ENCODE measurements at regions not wholly inside any gene's neighbourhood (a gene's known extent, or its start where the extent isn't known, plus 50 kb on each side); places are given as distances from the start of the nearest gene placed in this dataset.

DNA sequence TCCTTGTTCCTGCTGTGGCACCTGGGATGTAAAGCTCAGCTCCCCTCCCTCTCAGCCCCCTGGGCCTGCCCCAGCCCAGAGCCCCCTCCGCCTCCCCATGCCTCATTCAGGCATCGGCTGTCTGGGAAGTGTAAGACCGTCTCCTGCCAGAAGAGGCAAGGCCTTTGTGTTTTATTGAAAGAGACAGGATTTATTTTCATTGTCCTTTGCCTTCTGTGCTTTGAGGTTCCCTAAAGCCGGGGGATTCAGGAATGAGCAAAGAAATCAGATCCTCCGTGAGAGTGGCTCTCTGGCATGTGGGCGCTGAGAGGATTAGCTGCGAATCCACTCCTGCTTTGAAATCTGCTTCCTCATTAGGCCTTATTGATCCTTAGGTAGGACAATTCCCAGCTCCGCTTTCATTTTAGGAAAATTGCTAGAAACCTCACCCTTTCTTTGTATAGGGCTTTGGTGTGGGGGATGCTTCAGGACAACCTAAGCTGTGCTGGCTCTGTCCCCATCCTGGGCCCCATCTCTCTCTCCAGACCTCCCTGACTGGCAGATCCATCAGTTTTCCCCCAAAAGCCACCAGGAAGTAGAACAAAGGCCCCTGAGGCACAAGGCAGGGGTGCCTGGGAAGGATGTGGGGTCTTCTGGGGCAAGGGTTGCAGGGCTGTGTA lies 211.5 kb upstream of the TNRC6C start:
- peaks cover 40% of the 10 kb centered on the region for H3K4me1 Mint-ChIP-seq
- ChIA-PET POLR2A (no interaction called here), CTCF (interaction anchor here (0.9 to 1.5 kb wide), 5 partner anchors 11 to 204 kb away, joined by 3 read pairs; no protein-coding TSS in a partner anchor)
- H3K27ac Mint-ChIP-seq = no peak overlapping the region
- no peaks in the 10 kb centered on the region for H3K36me3 Mint-ChIP-seq
- H3K9me3 Mint-ChIP-seq = no peaks in the 10 kb centered on the region
- no peak overlapping the region for H3K4me3 Mint-ChIP-seq
- peak; percentile 12 for DNase-seq (ENCODE audit: low spot score)
- no peak for ATAC-seq
- no peak for TF ChIP-seq PRRX2 (CRISPR knock-in tag; IDR thresholded peaks at IDR 0.05)
- no peak for TF ChIP-seq JUN (CRISPR knock-in tag; IDR thresholded peaks at IDR 0.05)
- TF ChIP-seq, protein P1, sequence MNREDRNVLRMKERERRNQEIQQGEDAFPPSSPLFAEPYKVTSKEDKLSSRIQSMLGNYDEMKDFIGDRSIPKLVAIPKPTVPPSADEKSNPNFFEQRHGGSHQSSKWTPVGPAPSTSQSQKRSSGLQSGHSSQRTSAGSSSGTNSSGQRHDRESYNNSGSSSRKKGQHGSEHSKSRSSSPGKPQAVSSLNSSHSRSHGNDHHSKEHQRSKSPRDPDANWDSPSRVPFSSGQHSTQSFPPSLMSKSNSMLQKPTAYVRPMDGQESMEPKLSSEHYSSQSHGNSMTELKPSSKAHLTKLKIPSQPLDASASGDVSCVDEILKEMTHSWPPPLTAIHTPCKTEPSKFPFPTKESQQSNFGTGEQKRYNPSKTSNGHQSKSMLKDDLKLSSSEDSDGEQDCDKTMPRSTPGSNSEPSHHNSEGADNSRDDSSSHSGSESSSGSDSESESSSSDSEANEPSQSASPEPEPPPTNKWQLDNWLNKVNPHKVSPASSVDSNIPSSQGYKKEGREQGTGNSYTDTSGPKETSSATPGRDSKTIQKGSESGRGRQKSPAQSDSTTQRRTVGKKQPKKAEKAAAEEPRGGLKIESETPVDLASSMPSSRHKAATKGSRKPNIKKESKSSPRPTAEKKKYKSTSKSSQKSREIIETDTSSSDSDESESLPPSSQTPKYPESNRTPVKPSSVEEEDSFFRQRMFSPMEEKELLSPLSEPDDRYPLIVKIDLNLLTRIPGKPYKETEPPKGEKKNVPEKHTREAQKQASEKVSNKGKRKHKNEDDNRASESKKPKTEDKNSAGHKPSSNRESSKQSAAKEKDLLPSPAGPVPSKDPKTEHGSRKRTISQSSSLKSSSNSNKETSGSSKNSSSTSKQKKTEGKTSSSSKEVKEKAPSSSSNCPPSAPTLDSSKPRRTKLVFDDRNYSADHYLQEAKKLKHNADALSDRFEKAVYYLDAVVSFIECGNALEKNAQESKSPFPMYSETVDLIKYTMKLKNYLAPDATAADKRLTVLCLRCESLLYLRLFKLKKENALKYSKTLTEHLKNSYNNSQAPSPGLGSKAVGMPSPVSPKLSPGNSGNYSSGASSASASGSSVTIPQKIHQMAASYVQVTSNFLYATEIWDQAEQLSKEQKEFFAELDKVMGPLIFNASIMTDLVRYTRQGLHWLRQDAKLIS (CRISPR knock-in tag; IDR thresholded peaks at IDR 0.05; ENCODE audit: borderline replicate concordance) = no peak
- no peak for TF ChIP-seq ZNF671 (CRISPR knock-in tag; IDR thresholded peaks at IDR 0.05)
- TF ChIP-seq, protein P2, sequence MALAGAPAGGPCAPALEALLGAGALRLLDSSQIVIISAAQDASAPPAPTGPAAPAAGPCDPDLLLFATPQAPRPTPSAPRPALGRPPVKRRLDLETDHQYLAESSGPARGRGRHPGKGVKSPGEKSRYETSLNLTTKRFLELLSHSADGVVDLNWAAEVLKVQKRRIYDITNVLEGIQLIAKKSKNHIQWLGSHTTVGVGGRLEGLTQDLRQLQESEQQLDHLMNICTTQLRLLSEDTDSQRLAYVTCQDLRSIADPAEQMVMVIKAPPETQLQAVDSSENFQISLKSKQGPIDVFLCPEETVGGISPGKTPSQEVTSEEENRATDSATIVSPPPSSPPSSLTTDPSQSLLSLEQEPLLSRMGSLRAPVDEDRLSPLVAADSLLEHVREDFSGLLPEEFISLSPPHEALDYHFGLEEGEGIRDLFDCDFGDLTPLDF (CRISPR knock-in tag; IDR thresholded peaks at IDR 0.05) = no peak
- TF ChIP-seq, protein P3, sequence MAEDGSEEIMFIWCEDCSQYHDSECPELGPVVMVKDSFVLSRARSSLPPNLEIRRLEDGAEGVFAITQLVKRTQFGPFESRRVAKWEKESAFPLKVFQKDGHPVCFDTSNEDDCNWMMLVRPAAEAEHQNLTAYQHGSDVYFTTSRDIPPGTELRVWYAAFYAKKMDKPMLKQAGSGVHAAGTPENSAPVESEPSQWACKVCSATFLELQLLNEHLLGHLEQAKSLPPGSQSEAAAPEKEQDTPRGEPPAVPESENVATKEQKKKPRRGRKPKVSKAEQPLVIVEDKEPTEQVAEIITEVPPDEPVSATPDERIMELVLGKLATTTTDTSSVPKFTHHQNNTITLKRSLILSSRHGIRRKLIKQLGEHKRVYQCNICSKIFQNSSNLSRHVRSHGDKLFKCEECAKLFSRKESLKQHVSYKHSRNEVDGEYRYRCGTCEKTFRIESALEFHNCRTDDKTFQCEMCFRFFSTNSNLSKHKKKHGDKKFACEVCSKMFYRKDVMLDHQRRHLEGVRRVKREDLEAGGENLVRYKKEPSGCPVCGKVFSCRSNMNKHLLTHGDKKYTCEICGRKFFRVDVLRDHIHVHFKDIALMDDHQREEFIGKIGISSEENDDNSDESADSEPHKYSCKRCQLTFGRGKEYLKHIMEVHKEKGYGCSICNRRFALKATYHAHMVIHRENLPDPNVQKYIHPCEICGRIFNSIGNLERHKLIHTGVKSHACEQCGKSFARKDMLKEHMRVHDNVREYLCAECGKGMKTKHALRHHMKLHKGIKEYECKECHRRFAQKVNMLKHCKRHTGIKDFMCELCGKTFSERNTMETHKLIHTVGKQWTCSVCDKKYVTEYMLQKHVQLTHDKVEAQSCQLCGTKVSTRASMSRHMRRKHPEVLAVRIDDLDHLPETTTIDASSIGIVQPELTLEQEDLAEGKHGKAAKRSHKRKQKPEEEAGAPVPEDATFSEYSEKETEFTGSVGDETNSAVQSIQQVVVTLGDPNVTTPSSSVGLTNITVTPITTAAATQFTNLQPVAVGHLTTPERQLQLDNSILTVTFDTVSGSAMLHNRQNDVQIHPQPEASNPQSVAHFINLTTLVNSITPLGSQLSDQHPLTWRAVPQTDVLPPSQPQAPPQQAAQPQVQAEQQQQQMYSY (CRISPR knock-in tag; IDR thresholded peaks at IDR 0.05) = no peak
- TF ChIP-seq KAT7 (CRISPR knock-in tag; IDR thresholded peaks at IDR 0.05; ENCODE audit: borderline replicate concordance) = no peak
- TF ChIP-seq FOXK1 (CRISPR knock-in tag; IDR thresholded peaks at IDR 0.05) = no peak
- TF ChIP-seq RORB (CRISPR knock-in tag; IDR thresholded peaks at IDR 0.05) = no peak
- TF ChIP-seq ZBTB21 (CRISPR knock-in tag; IDR thresholded peaks at IDR 0.05; ENCODE audit: borderline replicate concordance) = no peak
- TF ChIP-seq, protein P4, sequence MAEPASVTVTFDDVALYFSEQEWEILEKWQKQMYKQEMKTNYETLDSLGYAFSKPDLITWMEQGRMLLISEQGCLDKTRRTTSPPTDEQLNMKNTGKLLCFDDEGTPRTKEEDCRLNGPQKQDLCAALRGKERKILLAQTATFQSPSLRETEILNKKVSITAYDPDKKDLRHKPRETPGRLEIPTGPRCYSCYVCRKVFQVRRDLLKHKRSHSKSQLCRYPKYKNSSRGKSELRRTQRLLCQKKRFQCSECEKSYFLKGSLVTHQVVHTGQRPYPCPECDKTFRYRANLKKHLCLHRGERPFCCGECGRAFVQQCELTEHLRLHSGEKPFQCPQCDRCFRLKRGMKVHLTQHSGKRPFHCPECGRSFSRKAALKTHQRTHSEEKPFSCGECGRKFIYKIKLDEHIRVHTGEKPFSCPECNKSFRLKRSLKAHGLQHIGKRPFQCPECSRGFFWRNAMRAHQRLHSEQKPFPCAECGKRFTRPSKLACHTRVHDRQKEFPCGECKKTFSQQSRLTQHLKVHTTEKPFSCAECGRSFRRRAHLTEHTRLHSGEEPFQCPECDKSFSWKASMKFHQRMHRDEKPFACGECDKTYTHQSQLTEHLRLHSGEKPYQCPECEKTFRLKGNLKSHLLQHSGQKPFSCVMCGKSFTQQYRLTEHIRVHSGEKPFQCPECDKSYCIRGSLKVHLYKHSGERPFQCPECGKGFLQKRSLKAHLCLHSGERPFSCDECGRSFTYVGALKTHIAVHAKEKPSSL (CRISPR knock-in tag; conservative IDR thresholded peaks at IDR 0.05) = no peak
- TF ChIP-seq, protein P5, sequence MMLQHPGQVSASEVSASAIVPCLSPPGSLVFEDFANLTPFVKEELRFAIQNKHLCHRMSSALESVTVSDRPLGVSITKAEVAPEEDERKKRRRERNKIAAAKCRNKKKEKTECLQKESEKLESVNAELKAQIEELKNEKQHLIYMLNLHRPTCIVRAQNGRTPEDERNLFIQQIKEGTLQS (CRISPR knock-in tag; conservative IDR thresholded peaks at IDR 0.05) = no peak
- no peak for TF ChIP-seq TEAD1 (CRISPR knock-in tag; IDR thresholded peaks at IDR 0.05)
- H3K27me3 Mint-ChIP-seq (ENCODE audit: low read depth) = peaks cover 10% of the 10 kb centered on the region

DNA sequence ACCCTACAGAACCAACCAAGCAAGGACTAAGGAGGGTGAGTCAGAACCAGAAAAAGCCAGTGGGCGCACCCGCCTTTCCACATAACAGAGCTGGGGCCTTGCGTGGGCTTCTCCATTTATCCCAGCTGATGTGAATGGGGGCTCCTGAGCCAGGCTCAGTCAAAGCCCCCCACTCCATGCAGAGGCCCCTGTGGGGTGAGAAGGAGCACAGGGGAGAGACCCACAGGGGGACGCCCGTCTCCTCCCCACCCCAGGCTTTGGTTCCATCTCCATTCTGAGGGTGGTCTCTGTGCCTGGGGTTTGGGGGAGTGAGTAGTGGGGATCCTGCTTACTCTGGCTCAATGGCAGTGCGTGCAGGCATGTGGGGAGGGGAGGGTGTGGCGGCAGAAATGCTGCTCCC lies 210.1 kb upstream of the TNRC6C start:
- ChIA-PET CTCF (interaction anchor here (0.7 to 3.5 kb wide), 3 partner anchors 7 to 220 kb away, joined by 3 to 15 read pairs (median 3); no protein-coding TSS in a partner anchor), POLR2A (no interaction called here)
- no peaks in the 10 kb centered on the region for H3K9me3 Mint-ChIP-seq
- no peak for TF ChIP-seq CREM (CRISPR knock-in tag; IDR thresholded peaks at IDR 0.05)
- TF ChIP-seq MYBL2 (CRISPR knock-in tag; IDR thresholded peaks at IDR 0.05) = no peak
- TF ChIP-seq, protein P6, sequence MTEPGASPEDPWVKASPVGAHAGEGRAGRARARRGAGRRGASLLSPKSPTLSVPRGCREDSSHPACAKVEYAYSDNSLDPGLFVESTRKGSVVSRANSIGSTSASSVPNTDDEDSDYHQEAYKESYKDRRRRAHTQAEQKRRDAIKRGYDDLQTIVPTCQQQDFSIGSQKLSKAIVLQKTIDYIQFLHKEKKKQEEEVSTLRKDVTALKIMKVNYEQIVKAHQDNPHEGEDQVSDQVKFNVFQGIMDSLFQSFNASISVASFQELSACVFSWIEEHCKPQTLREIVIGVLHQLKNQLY (CRISPR knock-in tag; IDR thresholded peaks at IDR 0.05) = no peak
- no peak for TF ChIP-seq FOXP1 (CRISPR knock-in tag; IDR thresholded peaks at IDR 0.05; ENCODE audit: borderline replicate concordance)
- no peak for TF ChIP-seq EMX1 (CRISPR knock-in tag; IDR thresholded peaks at IDR 0.05)
- TF ChIP-seq, protein P7, sequence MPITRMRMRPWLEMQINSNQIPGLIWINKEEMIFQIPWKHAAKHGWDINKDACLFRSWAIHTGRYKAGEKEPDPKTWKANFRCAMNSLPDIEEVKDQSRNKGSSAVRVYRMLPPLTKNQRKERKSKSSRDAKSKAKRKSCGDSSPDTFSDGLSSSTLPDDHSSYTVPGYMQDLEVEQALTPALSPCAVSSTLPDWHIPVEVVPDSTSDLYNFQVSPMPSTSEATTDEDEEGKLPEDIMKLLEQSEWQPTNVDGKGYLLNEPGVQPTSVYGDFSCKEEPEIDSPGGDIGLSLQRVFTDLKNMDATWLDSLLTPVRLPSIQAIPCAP (CRISPR knock-in tag; IDR thresholded peaks at IDR 0.05) = no peak
- no peak for TF ChIP-seq CBFB (CRISPR knock-in tag; IDR thresholded peaks at IDR 0.05; ENCODE audit: low read depth)

More for the DNA sequence above, 210.1 kb upstream of the TNRC6C start:
- ATAC-seq = no peak
- Mint-ChIP-seq H3K36me3 (no peaks in the 10 kb centered on the region), H3K4me1 (peaks cover 29% of the 10 kb centered on the region), H3K27me3 (ENCODE audit: low read depth) (peaks cover 6% of the 10 kb centered on the region; the same call in 1 of the 2 replicates), H3K27ac (no peak overlapping the region), H3K4me3 (no peak overlapping the region)
- no peak for DNase-seq (ENCODE audit: low spot score)

Data from WTC11 (cell line).